ENCODE measurements at regions not wholly inside any gene's neighbourhood (a gene's known extent, or its start where the extent isn't known, plus 50 kb on each side); places are given as distances from the start of the nearest gene placed in this dataset.

GRCh38 chr14:77986773-77987172 is 183.4 kb upstream of the NRXN3 start:
- no peak for TF ChIP-seq CTCF (IDR thresholded peaks at IDR 0.05)
- no peak for TF ChIP-seq POLR2A (IDR thresholded peaks at IDR 0.05)

Measured in body of pancreas (tissue), 4 donors.